ENCODE measurements at regions not wholly inside any gene's neighbourhood (a gene's known extent, or its start where the extent isn't known, plus 50 kb on each side); places are given as distances from the start of the nearest gene placed in this dataset.

GRCh38 chr5:106854922-106855321 lies 815.8 kb downstream of the EFNA5 start:
- no peak overlapping the region for H3K56ac ChIP-seq (ENCODE audit: insufficient read length, low read depth, low read length)
- no peaks in the 10 kb centered on the region for H3K4me1 ChIP-seq (ENCODE audit: insufficient read depth, low read length)
- H3K27ac ChIP-seq (ENCODE audit: insufficient read length, low read depth, low read length): no peak overlapping the region
- no peak overlapping the region for H2AFZ ChIP-seq (ENCODE audit: low read length)
- no peaks in the 10 kb centered on the region for H3K9me3 ChIP-seq (ENCODE audit: control insufficient read depth, low read depth, low read length)
- H4K5ac ChIP-seq (ENCODE audit: insufficient read length, low read depth, low read length): no peak overlapping the region
- no peak overlapping the region for H4K91ac ChIP-seq (ENCODE audit: insufficient read length, low read depth, low read length)
- H3K27ac Mint-ChIP-seq: peak overlapping the region in 2 of 3 experiments; percentile 34 to 65; a peak in 1 of 7 replicates
- peak; percentile 57 for DNase-seq
- H4K20me1 ChIP-seq (ENCODE audit: control insufficient read depth, insufficient read depth, insufficient read length): no peaks in the 10 kb centered on the region
- H3K9me3 Mint-ChIP-seq: peaks cover 4 to 8% of the 10 kb centered on the region in 2 experiments; a peak in 2 of 5 replicates
- H3K27me3 ChIP-seq (ENCODE audit: insufficient read depth, low read length): no peaks in the 10 kb centered on the region
- H2BK20ac ChIP-seq (ENCODE audit: low read depth, low read length, poor library complexity, severe bottlenecking): no peak overlapping the region
- H2BK15ac ChIP-seq (ENCODE audit: low read depth, low read length): no peak overlapping the region
- TF ChIP-seq, protein P1, sequence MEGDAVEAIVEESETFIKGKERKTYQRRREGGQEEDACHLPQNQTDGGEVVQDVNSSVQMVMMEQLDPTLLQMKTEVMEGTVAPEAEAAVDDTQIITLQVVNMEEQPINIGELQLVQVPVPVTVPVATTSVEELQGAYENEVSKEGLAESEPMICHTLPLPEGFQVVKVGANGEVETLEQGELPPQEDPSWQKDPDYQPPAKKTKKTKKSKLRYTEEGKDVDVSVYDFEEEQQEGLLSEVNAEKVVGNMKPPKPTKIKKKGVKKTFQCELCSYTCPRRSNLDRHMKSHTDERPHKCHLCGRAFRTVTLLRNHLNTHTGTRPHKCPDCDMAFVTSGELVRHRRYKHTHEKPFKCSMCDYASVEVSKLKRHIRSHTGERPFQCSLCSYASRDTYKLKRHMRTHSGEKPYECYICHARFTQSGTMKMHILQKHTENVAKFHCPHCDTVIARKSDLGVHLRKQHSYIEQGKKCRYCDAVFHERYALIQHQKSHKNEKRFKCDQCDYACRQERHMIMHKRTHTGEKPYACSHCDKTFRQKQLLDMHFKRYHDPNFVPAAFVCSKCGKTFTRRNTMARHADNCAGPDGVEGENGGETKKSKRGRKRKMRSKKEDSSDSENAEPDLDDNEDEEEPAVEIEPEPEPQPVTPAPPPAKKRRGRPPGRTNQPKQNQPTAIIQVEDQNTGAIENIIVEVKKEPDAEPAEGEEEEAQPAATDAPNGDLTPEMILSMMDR (conservative IDR thresholded peaks at IDR 0.05): no peak
- no peak overlapping the region for H2BK5ac ChIP-seq (ENCODE audit: insufficient read length, low read length)
- H2BK120ac ChIP-seq (ENCODE audit: low read depth, low read length, poor library complexity, severe bottlenecking): no peak overlapping the region
- H3T11ph ChIP-seq (ENCODE audit: low read length): no peak overlapping the region
- H3K79me1 ChIP-seq (ENCODE audit: insufficient read depth, low read depth, low read length, poor library complexity, severe bottlenecking): no peaks in the 10 kb centered on the region
- peaks cover 2% of the 10 kb centered on the region in 2 experiments; a peak in 2 of 4 replicates for H3K4me1 Mint-ChIP-seq
- no peak overlapping the region for H3K14ac ChIP-seq (ENCODE audit: insufficient read depth, low read length)
- H3K23ac ChIP-seq (ENCODE audit: insufficient read length, low read depth, low read length): no peak overlapping the region
- H3K27me3 Mint-ChIP-seq (ENCODE audit: low read depth): no peaks in the 10 kb centered on the region
- WGBS (ENCODE audit: extremely low coverage, insufficient read length, low lambda C conversion rate): no CpG with 5 or more reads among the region's 3 CpGs
- H3K36me3 Mint-ChIP-seq (ENCODE audit: insufficient read depth in 1 of 3, low read depth in 3 of 3): peaks cover 0 to 18% (median 14%) of the 10 kb centered on the region in 3 experiments; a peak in 5 of 7 replicates
- H3K4me2 ChIP-seq (ENCODE audit: insufficient read depth, insufficient read length, low read length): no peak overlapping the region
- H3K23me2 ChIP-seq (ENCODE audit: insufficient read length, low read depth, low read length, poor library complexity, severe bottlenecking): no peaks in the 10 kb centered on the region
- H3K79me2 ChIP-seq (ENCODE audit: insufficient read depth, low read length): no peaks in the 10 kb centered on the region
- H4K8ac ChIP-seq (replicated peaks; ENCODE audit: insufficient read length, low read depth, low read length): no peak overlapping the region
- no peak overlapping the region for H3K4ac ChIP-seq (ENCODE audit: low read depth, low read length)
- H2AK5ac ChIP-seq (ENCODE audit: insufficient read length, low read length): no peak overlapping the region
- H3K4me3 Mint-ChIP-seq: no peak overlapping the region
- no peak overlapping the region for H3K9ac ChIP-seq (ENCODE audit: extremely low read depth, insufficient read length, low read length)
- H2BK12ac ChIP-seq (ENCODE audit: insufficient read length, low read depth, low read length): no peak overlapping the region
- H3K18ac ChIP-seq (ENCODE audit: insufficient read length, low read depth, low read length): no peak overlapping the region
